GM18861 (cell line): ENCODE measurements at regions not wholly inside any gene's neighbourhood (a gene's known extent, or its start where the extent isn't known, plus 50 kb on each side); places are given as distances from the start of the nearest gene placed in this dataset.
"Not testable (repeated sequence)": the region's sequence is repeated elsewhere in the genome, so short reads cannot be mapped to it uniquely, and the experiment has no call there.

Experiments used
- ATAC-seq: cut with Tn5 transposase; IDR thresholded peaks from one replicate; pipeline ENCODE4 v1.9.1; 2021; ENCODE audit not compliant: unreplicated experiment

DNA sequence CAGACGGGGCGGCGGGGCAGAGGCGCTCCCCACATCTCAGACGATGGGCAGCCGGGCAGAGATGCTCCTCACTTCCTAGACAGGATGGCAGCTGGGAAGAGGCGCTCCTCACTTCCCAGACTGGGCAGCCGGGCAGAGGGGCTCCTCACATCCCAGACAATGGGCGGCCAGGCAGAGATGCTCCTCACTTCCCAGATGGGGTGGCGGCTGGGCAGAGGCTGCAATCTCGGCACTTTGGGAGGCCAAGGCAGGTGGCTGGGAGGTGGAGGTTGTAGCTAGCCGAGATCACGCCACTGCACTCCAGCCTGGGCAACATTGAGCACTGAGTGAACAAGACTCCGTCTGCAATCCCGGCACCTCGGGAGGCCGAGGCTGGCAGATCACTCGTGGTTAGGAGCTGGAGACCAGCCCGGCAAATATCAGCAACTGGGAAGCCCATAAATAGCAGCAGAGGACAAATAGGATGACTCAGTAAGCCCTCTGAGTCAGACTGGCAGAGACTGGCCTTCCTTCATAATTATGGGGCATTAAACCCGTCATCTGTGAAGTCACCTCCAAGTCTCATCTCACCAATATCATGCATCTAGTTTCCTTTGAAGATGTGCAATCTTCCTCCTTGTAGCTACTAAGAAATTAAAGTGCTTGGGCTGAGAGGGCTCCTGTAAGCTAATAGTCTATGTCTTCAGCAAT lies 337.3 kb downstream of the GOLGA6L6 start:
- not testable (repeated sequence) for ATAC-seq

DNA sequence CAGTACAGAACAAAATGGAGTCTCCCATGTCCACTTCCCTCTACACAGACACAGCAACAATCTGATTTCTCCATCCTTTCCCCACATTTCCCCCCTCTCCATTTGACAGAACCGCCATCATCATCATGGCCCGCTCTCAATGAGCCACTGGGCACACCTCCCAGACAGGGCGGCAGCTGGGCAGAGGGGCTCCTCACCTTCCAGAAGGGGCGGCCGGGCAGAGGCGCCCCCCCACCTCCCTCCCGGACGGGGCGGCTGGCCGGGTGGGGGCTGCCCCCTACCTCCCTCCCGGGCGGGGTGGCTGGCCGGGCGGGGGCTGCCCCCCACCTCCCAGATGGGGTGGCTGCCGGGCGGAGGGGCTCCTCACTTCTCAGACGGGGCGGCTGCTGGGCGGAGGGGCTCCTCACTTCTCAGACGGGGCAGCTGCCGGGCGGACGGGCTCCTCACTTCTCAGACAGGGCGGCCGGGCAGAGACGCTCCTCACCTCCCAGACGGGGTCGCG lies 337.9 kb downstream of the GOLGA6L6 start:
- not testable (repeated sequence) for ATAC-seq

DNA sequence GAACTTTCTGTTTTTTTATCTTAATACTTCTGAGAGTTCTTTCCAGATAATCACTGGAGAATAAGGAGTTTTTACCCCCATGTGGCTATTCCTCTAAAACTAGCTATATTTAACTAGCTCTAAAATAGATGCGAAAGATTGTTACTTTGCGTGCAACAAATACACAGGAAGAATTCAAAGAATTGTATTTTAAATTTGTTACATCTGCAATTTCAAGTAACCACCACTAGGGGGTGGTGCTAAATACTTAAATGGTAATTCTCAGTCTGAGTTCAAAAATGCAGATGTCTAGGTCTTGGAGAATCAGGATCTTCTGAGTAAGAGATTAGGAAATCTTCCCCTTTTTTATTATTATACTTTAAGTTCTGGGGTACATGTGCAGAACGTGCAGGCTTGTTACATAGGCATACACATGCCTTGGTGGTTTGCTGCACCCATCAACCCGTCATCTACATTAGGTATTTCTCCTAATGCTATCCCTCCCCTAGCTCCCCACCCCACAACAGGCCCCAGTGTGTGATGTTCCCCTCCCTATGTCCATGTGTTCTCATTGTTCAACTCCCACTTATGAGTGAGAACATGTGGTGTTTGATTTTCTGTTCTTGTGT lies 346.9 kb downstream of the GOLGA6L6 start:
- not testable (repeated sequence) for ATAC-seq

DNA sequence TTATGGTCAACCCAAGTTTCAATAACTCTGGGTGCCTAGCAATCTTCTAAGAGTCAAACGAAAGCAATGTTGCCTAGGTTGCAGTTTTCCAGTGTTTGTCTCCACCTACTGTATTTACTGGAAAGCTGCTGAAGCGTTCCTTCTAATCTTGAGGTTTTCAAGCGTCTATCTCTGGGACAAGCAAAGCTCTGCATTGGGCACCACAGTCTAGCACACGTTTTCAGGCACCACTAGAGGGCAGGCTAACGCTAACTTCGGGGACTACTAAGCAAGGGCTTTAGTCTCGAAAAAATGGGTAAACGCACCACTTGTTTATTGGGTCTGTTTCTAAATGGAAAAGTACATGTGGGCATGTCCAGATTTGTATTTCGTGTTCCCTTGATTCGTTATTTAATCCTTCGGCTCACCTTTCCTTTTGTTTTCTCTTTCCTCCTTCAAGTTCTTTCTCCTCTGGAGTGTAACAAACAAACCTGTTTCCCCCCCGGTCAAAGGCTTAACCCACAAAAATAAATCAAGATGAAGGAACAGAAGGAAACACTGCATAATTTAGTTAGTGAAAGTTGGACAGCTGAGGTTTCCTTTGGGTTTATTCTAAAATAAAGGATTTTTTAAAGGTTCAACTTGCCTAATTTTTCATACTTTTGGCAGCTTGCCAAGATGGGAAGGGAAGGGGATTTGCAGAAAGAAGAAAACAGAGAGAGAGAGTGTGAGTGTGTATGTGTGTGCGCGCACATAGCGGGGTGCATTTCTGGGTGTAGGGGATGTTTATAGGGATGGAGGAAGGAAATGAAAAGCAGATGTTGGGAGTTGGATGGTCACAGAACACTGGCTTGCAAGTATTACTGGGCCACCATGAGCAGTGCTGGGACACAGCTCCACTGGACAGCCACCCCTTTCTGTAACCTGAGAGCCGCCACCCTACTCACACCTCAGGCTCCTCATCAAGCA lies 348.3 kb downstream of the GOLGA6L6 start:
- ATAC-seq = peak; percentile 83

DNA sequence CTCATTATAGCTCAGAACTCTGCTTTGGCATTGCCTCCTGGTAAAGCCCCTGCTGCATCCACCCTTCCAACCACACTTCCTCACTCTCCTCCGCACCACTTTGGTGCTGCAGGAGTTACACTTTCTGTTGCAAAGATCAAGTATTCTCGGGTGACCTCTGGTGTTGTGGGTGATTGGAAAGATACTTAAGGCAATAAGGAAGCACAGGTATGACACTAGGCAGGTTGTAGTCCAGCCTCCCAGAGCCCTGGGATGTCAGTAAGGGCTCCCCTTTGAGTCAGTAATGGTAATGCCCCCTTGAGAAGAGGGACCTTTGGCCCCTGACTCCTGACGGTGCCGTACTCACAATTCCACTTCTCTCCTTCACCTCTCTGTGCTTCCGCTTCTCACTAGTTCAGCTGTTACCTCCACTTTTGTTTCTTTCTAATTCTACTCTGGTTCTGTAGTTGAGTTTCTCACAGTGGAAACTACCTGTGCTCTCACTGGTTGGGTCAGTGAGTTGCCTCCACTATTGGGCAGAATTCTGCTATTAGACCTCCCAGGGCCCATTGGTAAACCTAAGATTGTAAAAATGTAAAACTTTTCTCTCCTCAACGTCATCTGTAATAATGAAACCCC lies 350.0 kb downstream of the GOLGA6L6 start:
- ATAC-seq = peak; percentile 40

DNA sequence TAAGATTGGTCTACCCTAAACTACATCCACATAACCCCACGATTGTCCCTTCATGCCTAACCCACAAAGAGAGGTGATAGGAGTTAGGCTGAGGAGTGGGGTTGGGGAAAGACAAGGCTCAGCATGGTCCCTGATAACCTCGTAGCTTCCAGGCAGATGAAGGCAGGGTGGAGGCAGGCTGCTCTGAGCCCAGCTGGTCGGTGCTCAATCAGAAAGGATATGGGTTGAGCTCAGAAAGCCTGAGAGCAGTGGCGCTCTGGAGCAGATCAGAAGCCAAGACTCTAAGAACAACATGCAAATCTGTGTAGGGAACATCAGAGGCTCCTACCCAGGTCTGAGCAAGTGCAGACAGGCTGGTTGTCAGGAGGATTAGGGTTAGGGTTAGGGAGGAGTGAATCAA lies 353.0 kb downstream of the GOLGA6L6 start:
- not testable (repeated sequence) for ATAC-seq

DNA sequence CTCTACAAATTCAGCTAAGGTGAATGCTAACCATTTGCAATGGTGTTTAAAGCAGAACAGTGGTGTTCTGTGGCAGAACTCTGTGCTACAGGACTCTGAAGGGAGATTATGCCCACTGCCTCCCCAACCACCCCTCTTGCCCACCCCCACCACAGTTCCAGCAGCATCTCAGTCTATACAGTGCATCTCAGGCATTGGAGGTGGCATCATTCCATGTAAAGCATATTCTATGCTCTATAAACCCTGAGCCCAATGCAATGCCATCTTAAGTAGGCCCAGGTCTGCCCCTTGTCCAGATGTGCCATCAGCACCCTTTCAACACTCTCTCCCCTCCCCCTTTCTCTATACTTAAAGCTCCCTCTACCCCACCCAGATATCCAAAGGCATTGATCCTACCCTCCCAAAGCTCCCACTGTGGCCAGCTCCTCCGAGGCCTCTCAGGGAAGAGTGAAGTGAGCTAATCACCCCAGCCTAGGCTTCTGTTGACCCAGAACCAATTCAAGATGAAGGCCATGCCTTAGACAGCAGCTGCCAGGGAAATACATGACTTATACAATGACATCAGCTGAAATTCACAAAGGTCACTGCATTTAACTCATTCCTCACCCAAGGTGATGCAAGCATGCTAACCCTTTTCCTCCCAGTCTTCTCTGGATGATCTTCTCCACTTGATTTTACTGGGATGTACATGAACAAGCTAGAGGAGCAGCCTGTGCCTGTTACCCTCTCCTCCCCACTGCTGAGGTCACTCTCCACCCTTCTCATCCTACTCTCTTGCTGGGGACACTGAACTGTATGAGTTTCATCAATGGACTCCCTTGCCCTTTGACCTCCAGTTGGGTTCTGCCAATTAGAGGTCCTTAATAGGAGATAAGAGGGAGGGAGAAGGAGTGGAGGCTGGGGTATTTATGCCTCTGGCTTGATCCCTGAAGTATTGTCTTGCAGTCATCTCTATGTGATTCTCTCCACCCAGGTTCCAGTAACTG lies 353.9 kb downstream of the GOLGA6L6 start:
- ATAC-seq = not testable (repeated sequence)

DNA sequence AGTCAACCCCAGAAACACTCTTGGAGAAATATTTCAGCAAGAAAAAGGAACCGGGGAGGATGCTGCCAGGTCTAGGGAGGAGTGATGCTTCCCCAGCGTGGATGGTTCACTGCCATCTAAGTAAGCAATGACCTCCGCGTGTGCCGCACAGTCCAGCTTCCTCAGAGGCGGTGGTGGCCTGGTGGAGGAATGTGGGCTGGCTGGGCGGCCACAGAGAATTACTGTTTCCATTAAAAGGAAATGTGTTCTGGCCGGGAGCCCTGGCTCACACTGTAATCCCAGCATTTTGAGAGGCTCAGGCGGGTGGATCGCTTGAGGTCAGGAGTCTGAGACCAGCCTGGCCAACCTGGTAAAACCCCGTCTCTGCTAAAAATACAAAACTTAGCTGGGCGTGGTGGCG lies 356.7 kb downstream of the GOLGA6L6 start:
- not testable (repeated sequence) for ATAC-seq

DNA sequence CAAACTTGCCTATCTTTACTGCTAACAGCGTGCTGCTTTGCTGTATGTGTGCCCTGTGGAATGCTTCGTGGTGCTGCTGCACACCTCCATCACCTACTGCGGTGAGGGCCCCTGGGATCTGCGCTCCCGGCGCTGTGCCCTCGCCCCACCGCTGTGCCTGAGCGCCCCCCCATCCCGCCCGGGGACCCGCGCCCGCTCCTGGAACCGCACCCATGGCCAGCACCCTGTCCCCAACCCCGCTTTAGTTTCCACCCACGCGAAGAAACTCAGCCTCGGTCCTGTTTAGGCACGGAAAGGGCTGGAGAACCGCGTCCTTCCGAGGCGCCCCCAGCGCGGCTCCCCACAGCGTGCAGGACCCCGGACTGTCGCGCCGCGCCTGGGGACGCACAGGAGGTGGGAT lies 373.4 kb downstream of the GOLGA6L6 start:
- ATAC-seq = not testable (repeated sequence)

DNA sequence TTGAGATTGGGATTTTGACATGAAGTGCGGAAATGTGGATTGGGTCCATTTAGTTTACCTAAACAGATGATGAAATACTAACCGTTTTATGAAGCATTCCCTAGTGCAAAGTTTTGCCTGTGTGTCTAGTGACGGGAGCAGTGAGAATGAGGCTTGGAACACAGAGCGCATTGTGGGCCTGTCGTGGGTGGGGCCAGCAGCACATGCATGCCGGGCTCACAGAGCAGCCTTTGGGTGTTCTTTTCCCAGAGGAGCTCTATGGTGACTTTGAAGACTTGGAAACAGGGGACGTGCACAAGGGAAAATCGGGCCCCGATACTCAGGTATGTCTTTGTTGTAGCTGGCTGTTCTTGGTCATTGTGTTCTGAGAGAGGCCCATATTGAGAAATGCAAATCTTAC lies 388.1 kb downstream of the GOLGA6L6 start:
- not testable (repeated sequence) for ATAC-seq

DNA sequence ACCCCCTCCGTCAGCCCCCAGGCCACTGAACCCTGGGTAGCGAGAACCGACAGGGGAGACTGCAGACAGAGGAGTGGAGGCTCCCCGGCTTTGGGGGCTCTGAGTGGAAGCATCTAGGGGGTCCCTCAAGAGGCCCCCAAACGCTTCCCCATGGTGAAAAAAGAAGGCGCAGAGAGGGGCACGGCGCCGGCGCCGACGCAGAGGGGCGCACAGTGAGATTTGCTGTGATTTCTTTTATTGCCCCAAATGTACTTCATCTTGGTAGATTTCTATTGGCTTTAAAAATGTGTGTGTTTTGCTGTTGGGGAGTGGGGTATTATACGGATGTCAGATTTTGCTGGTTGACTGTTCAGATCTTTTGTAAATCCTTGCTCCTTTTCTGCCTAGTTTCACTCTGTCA lies 392.9 kb downstream of the GOLGA6L6 start:
- not testable (repeated sequence) for ATAC-seq

DNA sequence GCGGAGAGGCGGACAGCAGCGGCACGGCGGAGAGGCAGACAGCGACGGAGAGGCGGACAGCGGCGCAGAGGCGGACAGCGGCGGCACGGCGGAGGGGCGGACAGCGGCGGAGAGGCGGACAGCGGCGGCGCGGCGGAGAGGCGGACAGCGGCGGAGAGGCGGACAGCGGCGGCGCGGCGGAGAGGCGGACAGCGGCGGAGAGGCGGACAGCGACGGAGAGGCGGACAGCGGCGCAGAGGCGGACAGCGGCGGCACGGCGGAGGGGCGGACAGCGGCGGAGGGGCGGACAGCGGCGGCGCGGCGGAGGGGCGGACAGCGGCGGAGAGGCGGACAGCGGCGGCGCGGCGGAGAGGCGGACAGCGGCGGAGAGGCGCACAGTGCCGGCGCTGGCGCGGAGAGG lies 393.6 kb downstream of the GOLGA6L6 start:
- not testable (repeated sequence) for ATAC-seq

DNA sequence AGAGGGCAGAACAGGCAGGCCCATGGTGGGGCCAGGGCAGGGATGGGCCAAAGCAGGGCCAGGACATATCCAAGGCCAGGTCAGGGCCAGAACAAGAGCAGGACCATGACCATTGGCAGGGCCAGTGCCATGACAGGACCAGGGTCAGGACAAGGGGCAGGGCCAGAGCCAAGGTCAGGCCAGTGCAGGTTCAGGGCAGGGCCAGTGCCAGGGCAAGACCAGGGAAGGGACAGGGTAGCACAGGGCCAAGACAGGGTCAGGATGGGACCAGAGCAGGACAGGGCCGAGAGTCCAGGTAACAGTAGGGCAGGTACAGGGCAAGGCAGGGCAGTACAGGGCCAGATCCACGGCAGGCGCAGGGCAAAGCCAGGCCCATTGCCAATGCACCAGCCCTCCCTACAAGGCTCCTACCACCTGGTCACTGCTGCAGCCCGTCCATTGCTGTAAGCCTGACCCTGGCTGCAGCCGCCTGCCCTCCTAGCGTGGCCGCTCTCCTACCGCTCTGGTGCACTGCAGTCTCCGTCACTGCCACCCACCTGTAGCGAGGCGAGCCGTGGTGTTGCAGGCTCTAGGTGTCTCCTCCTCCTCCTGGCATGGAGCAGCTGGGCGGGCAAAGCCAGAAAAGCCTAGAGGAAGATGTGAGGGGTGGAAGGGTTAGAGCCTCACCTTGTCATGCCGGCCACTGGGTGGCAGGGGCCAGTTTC lies 397.1 kb downstream of the GOLGA6L6 start:
- not testable (repeated sequence) for ATAC-seq

DNA sequence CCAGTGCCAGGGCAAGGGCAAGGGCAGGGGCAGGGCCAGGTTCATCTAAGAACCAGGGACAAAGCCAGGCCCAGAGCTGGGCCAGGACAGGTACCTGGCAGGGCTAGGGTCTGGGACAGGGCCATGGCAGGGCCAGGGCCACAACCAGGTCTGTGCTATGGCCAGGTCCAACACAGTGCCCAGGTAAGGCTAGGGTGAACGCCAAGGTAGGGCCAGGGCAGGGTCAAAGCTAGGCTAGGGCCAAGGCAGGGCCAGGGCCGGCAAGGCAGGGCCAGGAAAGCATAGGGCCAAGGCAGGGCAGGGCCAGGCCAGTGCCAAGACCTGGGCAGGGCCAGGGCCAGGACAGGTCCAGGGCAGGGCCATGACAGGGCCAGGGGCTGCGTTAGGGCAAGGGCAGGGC lies 398.7 kb downstream of the GOLGA6L6 start:
- not testable (repeated sequence) for ATAC-seq

DNA sequence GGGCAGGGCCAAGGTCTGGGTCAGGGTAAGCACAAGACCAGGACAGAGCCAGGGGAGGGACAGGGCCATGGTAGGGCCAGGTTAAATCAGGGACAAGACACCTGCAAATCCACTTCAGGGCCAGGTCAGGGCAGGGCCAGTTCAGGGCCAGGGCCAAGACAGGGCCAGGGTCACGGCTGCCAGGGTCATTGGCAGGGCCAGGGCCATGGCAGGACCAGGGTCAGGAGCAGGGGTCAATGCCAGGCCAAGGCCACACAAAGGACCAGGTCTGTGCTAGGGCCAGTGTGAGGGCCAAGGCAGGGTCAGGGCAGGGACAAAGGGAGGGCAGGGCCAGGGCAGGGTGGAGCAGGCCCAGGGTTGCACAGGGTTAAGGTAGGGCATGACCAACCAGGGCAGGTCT lies 399.2 kb downstream of the GOLGA6L6 start:
- not testable (repeated sequence) for ATAC-seq

DNA sequence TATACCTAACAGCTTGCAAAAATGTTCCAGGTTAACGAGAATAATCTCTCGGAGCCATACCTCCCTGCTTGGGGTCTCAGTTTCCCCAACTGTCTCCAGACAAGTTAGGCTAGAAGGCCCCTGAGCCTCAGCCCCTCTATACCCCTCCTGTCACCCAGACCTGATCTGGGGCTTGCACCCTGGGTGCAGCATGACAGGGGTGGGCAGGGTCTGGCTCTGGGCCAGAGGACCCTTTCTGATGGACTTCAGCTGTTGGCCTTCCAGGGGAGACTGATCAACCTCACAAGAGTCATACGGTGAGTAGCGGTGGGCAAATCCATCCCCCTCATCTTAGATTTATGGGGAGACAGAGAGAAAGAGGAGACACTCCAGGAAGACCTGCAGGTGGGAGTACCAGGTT lies 416.9 kb downstream of the GOLGA6L6 start:
- ATAC-seq = not testable (repeated sequence)

DNA sequence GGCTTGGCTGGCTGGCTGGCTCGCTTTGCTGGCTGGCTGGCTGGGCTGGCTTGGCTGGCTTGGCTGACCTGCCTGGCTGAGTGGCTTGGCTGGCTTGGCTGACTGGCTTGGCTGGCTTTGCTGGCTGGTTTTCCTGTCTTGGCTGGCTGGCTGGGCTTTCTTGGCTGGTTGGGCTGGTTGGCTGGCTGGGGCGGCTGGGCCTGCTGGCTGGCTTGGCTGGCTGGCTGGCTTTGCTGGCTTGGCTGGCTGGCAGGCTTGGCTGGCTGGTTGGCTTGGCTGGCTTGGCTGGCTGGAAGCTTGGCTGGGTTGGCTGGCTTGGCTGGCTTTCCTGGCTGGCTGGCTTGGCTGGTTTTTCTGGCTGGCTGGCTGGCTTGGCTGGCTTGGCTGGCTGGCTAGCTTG lies 435.6 kb downstream of the GOLGA6L6 start:
- ATAC-seq = no peak

DNA sequence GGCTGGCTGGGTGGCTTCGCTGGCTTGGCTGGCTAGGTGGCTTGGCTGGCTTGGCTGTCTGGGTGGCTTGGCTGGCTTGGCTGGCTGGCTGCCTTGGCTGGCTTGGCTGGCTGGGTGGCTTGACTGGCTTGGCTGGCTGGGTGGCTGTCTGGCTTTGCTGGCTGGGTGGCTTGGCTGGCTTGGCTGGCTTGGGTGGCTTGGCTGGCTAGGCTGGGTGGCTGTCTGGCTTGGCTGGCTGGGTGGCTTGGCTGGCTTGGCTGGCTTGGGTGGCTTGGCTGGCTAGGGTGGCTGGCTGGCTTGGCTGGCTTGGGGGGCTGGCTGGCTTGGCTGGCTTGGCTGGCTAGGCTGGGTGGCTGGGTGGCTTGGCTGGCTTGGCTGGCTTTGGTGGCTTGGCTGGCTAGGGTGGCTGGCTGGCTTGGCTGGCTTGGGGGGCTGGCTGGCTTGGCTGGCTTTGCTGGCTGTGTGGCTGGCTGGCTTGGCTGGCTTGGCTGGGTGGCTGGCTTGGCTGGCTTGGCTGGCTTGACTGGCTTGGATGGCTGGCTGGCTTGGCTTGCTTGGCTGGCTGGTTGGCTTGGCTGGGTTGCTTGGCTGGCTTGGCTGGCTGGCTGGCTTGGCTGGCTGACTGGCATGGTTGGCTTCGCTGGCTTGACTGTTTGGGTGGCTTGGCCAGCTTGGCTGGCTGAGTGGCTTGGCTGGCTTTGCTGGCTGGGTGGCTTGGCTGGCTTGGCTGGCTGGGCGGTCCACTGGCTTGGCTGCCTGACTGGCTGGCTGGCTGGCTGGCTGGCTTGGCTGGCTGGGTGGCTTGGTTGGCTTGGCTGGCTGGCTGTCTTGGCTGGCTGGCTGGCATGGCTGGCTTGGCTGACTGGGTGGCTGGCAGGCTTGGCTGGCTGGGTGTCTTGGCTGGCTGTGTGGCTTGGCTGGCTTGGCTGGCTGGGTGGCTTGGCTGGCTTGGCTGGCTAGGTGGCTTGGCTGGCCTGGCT lies 436.3 kb downstream of the GOLGA6L6 start:
- not testable (repeated sequence) for ATAC-seq
